ENCODE measurements at regions not wholly inside any gene's neighbourhood (a gene's known extent, or its start where the extent isn't known, plus 50 kb on each side); places are given as distances from the start of the nearest gene placed in this dataset.
A peak's percentile ranks its signal among the peaks of the same experiment; 100 is the strongest.

GRCh38 chr12:93127582-93128331, 198.7 kb upstream of the EEA1 start:
- no peak for DNase-seq (ENCODE audit: low read depth in 3 of 3, low spot score in 2 of 3)

GRCh38 chr12:93128332-93128707, 199.2 kb upstream of the EEA1 start:
- DNase-seq (ENCODE audit: low read depth in 3 of 3, low spot score in 2 of 3): no peak

- no peak for DNase-seq (ENCODE audit: low read depth in 3 of 3, low spot score in 2 of 3)
Measured at GRCh38 chr12:93130366-93131054, 201.4 kb upstream of the EEA1 start.

- no peak for DNase-seq (ENCODE audit: low read depth in 3 of 3, low spot score in 2 of 3)
Measured at GRCh38 chr12:93133361-93133760, 204.3 kb upstream of the EEA1 start.

GRCh38 chr12:93134175-93134890, 205.2 kb upstream of the EEA1 start:
- no peak for DNase-seq (ENCODE audit: low read depth in 3 of 3, low spot score in 2 of 3)

GRCh38 chr12:93134893-93135285, 205.8 kb upstream of the EEA1 start:
- DNase-seq (ENCODE audit: low read depth in 3 of 3, low spot score in 2 of 3): no peak

- peak in 1 of 3 donors; percentile 33 for DNase-seq (ENCODE audit: low read depth in 3 of 3, low spot score in 2 of 3)
Measured at GRCh38 chr12:93135286-93136239, 206.5 kb upstream of the EEA1 start.

- DNase-seq (ENCODE audit: low read depth in 3 of 3, low spot score in 2 of 3): no peak
Measured at GRCh38 chr12:93136253-93137055, 207.4 kb upstream of the EEA1 start.

- DNase-seq (ENCODE audit: low read depth in 3 of 3, low spot score in 2 of 3): no peak
Measured at GRCh38 chr12:93137656-93138612, 208.8 kb upstream of the EEA1 start.

GRCh38 chr12:93139028-93139665, 210.1 kb upstream of the EEA1 start:
- DNase-seq (ENCODE audit: low read depth in 3 of 3, low spot score in 2 of 3): no peak

GRCh38 chr12:93140325-93140724, 211.2 kb upstream of the EEA1 start:
- no peak for DNase-seq (ENCODE audit: low read depth in 3 of 3, low spot score in 2 of 3)

GRCh38 chr12:93140801-93141200, 211.7 kb upstream of the EEA1 start:
- DNase-seq (ENCODE audit: low read depth in 3 of 3, low spot score in 2 of 3): no peak

- no peak for DNase-seq (ENCODE audit: low read depth in 3 of 3, low spot score in 2 of 3)
Measured at GRCh38 chr12:93142881-93143280, 213.8 kb upstream of the EEA1 start.

- DNase-seq (ENCODE audit: low read depth in 3 of 3, low spot score in 2 of 3): no peak
Measured at GRCh38 chr12:93144109-93144508, 215.0 kb upstream of the EEA1 start.

GRCh38 chr12:93145086-93145485, 216.0 kb upstream of the EEA1 start:
- DNase-seq (ENCODE audit: low read depth in 3 of 3, low spot score in 2 of 3): no peak

- DNase-seq (ENCODE audit: low read depth in 3 of 3, low spot score in 2 of 3): no peak
Measured at GRCh38 chr12:93146263-93146939, 217.3 kb upstream of the EEA1 start.

- DNase-seq (ENCODE audit: low read depth in 3 of 3, low spot score in 2 of 3): no peak
Measured at GRCh38 chr12:93146970-93147369, 217.9 kb upstream of the EEA1 start.

- DNase-seq (ENCODE audit: low read depth in 3 of 3, low spot score in 2 of 3): no peak
Measured at GRCh38 chr12:93148412-93148811, 219.3 kb upstream of the EEA1 start.

Data from right renal cortex interstitium (tissue), 3 donors.